HCT116 (cell line): ENCODE measurements at regions not wholly inside any gene's neighbourhood (a gene's known extent, or its start where the extent isn't known, plus 50 kb on each side); places are given as distances from the start of the nearest gene placed in this dataset.

Experiments used
- ATAC-seq: fragments of 200-7000 bp; cut with Tn5 transposase; 2 replicates; pipeline ENCODE4 v1.9.1; 2020; ENCODE audit warnings: mild to moderate bottlenecking, moderate library complexity
- BruUV-seq: library from RNA; stranded (reverse); fragments of 400-500 nt; replicated peaks from 2 replicates; lab custom pipeline; 2021; lab: Mats Ljungman, UMichigan
- CTCF ChIA-PET: fragments of 300-600 bp; sonication (Branson Sonifier 250); formaldehyde crosslinking; loops from one replicate; lab custom pipeline; 2021; ENCODE audit warnings: antibody characterized with exemption; lab: Charles Lee
- POLR2A ChIA-PET: fragments of 300-600, 350-600 bp; sonication (Branson Sonifier 250); formaldehyde crosslinking; loops from one replicate; lab custom pipeline; 2021; ENCODE audit warnings: antibody characterized with exemption; lab: Charles Lee
- RAD21 ChIA-PET, 2 experiments: fragments of 300-600 bp; sonication (Branson Sonifier 250); formaldehyde crosslinking; loops; one replicate each; lab custom pipeline; 2023; ENCODE audit warnings: low total read pairs in 2 of 2; ENCODE audit not compliant: uncharacterized antibody in 2 of 2, unreplicated experiment in 2 of 2, low non-redundant PET in 1 of 2; lab: Charles Lee
- DNase-seq: peaks from one replicate; pipeline ENCODE4 v3.0.0-alpha.2; 2010; ENCODE audit warnings: low read depth, low spot score
- H2AFZ ChIP-seq: fragments of 200-600 bp; shearing (Covaris generic), sonication (generic); 2 replicates; pipeline ENCODE4 v1.6.1; 2017; ENCODE audit warnings: low read depth, mixed run types, mixed read lengths, antibody characterized with exemption, low read length; ENCODE audit not compliant: poor library complexity, severe bottlenecking
- H3K27ac ChIP-seq: 2 replicates; pipeline ENCODE4 v1.5.1; 2012; ENCODE audit warnings: low read depth, low read length
- H3K27me3 ChIP-seq: fragments of 200-600 bp; sonication (generic); 2 replicates; pipeline ENCODE4 v1.6.1; 2016; ENCODE audit warnings: mixed run types, low read length, mixed read lengths; ENCODE audit not compliant: insufficient read depth
- H3K36me3 ChIP-seq, 2 experiments: fragments of 200-500 bp in 1 of 2; fragments of 200-600 bp in 1 of 2; sonication (Bioruptor generic) in 1 of 2; sonication (generic) in 1 of 2; 2 replicates each; pipeline versions ENCODE4 v1.5.1 to v1.6.1; 2014 to 2016; ENCODE audit warnings: low read length in 2 of 2, inconsistent platforms in 1 of 2, mixed read lengths in 1 of 2, mixed run types in 1 of 2; ENCODE audit not compliant: insufficient read depth in 2 of 2, control insufficient read depth in 1 of 2
- H3K4me1 ChIP-seq, 2 experiments: fragments of 200-600 bp in 1 of 2; sonication (generic) in 1 of 2; 2 replicates each; pipeline versions ENCODE4 v1.5.1 to v1.6.1; 2012 to 2017; ENCODE audit warnings: low read length in 2 of 2, inconsistent platforms in 1 of 2, mild to moderate bottlenecking in 1 of 2, mixed read lengths in 1 of 2, mixed run types in 1 of 2, moderate library complexity in 1 of 2; ENCODE audit not compliant: insufficient read depth in 2 of 2, control insufficient read depth in 1 of 2
- H3K4me2 ChIP-seq: fragments of 200-600 bp; sonication (generic); 2 replicates; pipeline ENCODE4 v1.6.1; 2017; ENCODE audit warnings: mixed run types, low read length, mixed read lengths
- H3K4me3 ChIP-seq, 2 experiments: fragments of 200-600 bp in 1 of 2; sonication (generic) in 1 of 2; replicated peaks in 1 of 2; 2 replicates each; pipeline ENCODE4 v1.5.1; 2011 to 2016; ENCODE audit warnings: low read length in 2 of 2, control low read depth in 1 of 2, low read depth in 1 of 2, mild to moderate bottlenecking in 1 of 2, mixed read lengths in 1 of 2, mixed run types in 1 of 2
- H3K79me2 ChIP-seq: fragments of 200-600 bp; sonication (generic); 2 replicates; pipeline ENCODE4 v1.6.1; 2017; ENCODE audit warnings: mild to moderate bottlenecking, mixed run types, low read length, moderate library complexity, mixed read lengths; ENCODE audit not compliant: insufficient read depth
- H3K9ac ChIP-seq: fragments of 200-600 bp; sonication (generic); 2 replicates; pipeline ENCODE4 v1.6.1; 2016; ENCODE audit warnings: low read length, mixed read lengths
- H3K9me2 ChIP-seq: fragments of 200-600 bp; sonication (generic), shearing (Covaris generic); 2 replicates; pipeline ENCODE4 v1.6.1; 2017; ENCODE audit warnings: mixed run types, mild to moderate bottlenecking, moderate library complexity; ENCODE audit not compliant: insufficient read depth
- H3K9me3 ChIP-seq, 2 experiments: fragments of 200-500 bp in 1 of 2; fragments of 200-600 bp in 1 of 2; sonication (Bioruptor generic) in 1 of 2; sonication (generic) in 1 of 2; 2 replicates each; pipeline ENCODE4 v1.6.1; 2014 to 2017; ENCODE audit warnings: low read length in 2 of 2, mixed read lengths in 2 of 2, inconsistent platforms in 1 of 2, low read depth in 1 of 2, mild to moderate bottlenecking in 1 of 2, mixed run types in 1 of 2, moderate library complexity in 1 of 2; ENCODE audit not compliant: control insufficient read depth in 1 of 2, insufficient read depth in 1 of 2
- H4K20me1 ChIP-seq: fragments of 200-600 bp; sonication (generic), shearing (Covaris generic); 2 replicates; pipeline ENCODE4 v1.6.1; 2017; ENCODE audit warnings: mixed run types, mild to moderate bottlenecking, moderate library complexity; ENCODE audit not compliant: insufficient read depth
- CBX3 ChIP-seq: IDR thresholded peaks from 2 replicates; pipeline ENCODE4 v1.6.1; 2012; ENCODE audit warnings: low read depth
- CEBPB ChIP-seq: IDR thresholded peaks from 2 replicates; pipeline ENCODE4 v1.6.1; 2012; ENCODE audit warnings: low read depth
- EGR1 ChIP-seq: IDR thresholded peaks from 2 replicates; pipeline ENCODE4 v1.6.1; 2012; ENCODE audit warnings: low read depth
- EZH2 ChIP-seq: fragments of 200-600 bp; sonication (generic); IDR thresholded peaks from 2 replicates; pipeline ENCODE4 v1.6.1; 2017; ENCODE audit warnings: antibody characterized with exemption, mixed run types
- EZH2phosphoT487 ChIP-seq: fragments of 200-600 bp; IDR thresholded peaks from 2 replicates; pipeline ENCODE4 v1.6.1; 2018; ENCODE audit warnings: antibody characterized with exemption, borderline replicate concordance
- FOSL1 ChIP-seq: IDR thresholded peaks from 2 replicates; pipeline ENCODE4 v1.6.1; 2012; ENCODE audit warnings: low read depth
- JUND ChIP-seq: IDR thresholded peaks from 2 replicates; pipeline ENCODE4 v1.6.1; 2012
- MAX ChIP-seq: IDR thresholded peaks from 2 replicates; pipeline ENCODE4 v1.6.1; 2012
- POLR2A ChIP-seq: IDR thresholded peaks from 2 replicates; pipeline ENCODE4 v1.7.0; 2011; ENCODE audit warnings: borderline replicate concordance; ENCODE audit not compliant: insufficient read depth, insufficient read length; ENCODE audit errors: extremely low read depth
- POLR2AphosphoS5 ChIP-seq: IDR thresholded peaks from 2 replicates; pipeline ENCODE4 v1.6.1; 2011; ENCODE audit warnings: mild to moderate bottlenecking, low read depth, low read length, moderate library complexity
- SP1 ChIP-seq: IDR thresholded peaks from 2 replicates; pipeline ENCODE4 v1.6.1; 2012; ENCODE audit warnings: low read depth
- SRF ChIP-seq: IDR thresholded peaks from 2 replicates; pipeline ENCODE4 v1.6.1; 2012; ENCODE audit warnings: low read depth
- TCF7L2 ChIP-seq: IDR thresholded peaks from 2 replicates; pipeline ENCODE4 v1.7.0; 2011; ENCODE audit warnings: borderline replicate concordance, inconsistent platforms; ENCODE audit not compliant: insufficient read depth, insufficient read length; ENCODE audit errors: extremely low read depth
- YY1 ChIP-seq: IDR thresholded peaks from 2 replicates; pipeline ENCODE4 v1.6.1; 2011; ENCODE audit warnings: low read length, low read depth, moderate library complexity, mild to moderate bottlenecking; ENCODE audit not compliant: insufficient replicate concordance; ENCODE audit errors: extremely low read depth
- ZNF274 ChIP-seq: fragments of 200-500 bp; sonication (Bioruptor generic); IDR thresholded peaks from 2 replicates; pipeline ENCODE4 v1.6.1; 2014; ENCODE audit warnings: mild to moderate bottlenecking, low read depth, low read length, inconsistent platforms
- intact Hi-C: fragments of 100-400 bp; cut with micrococcal nuclease; formaldehyde crosslinking; loops from 2 replicates; pipeline ENCODE4 v1.10.0; 2022
- TF ChIP-seq, protein P1 (sequence below): IDR thresholded peaks from 2 replicates; pipeline ENCODE4 v1.6.1; 2011; ENCODE audit warnings: mild to moderate bottlenecking, low read length, moderate library complexity; ENCODE audit not compliant: insufficient replicate concordance; ENCODE audit errors: extremely low read depth
- TF ChIP-seq, protein P2 (sequence below), 3 experiments: fragments of 200-600 bp in 1 of 3; sonication (generic) in 1 of 3; IDR thresholded peaks in 2 of 3; conservative IDR thresholded peaks in 1 of 3; 2 replicates each; pipeline ENCODE4 v1.5.1; 2012 to 2017; ENCODE audit warnings: low read depth in 2 of 3, low read length in 2 of 3, antibody characterized with exemption in 1 of 3, borderline replicate concordance in 1 of 3, control low read depth in 1 of 3, mild to moderate bottlenecking in 1 of 3, mixed read lengths in 1 of 3, mixed run types in 1 of 3, moderate library complexity in 1 of 3; ENCODE audit not compliant: insufficient read depth in 1 of 3
- TF ChIP-seq, protein P3 (sequence below): IDR thresholded peaks from 2 replicates; pipeline ENCODE4 v1.6.1; 2012; ENCODE audit warnings: low read depth

DNA sequence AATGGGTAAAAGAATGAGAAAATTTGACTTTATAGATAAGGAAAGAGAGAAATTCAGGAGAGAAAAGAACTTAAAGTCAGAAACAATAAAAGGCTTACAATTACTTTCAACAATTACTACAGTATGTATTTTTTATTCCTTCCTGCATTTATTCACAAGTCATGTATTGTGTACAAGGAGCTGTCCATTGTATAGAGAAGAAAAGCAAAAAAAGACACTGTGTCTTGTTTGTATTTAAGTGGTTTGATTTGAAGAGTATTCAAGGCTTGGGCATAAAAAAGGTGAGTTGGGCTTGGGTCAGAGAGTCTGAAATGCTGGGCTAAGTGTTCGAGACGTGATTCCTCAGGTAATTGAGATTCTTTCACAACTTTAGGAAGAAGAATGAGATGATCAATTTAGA is 394.2 kb upstream of the ROBO2 start:
- CTCF ChIA-PET, result no interaction called here
- no peak overlapping the region for H3K4me2 ChIP-seq
- POLR2A ChIA-PET, result no interaction called here
- H3K9me3 ChIP-seq, result peaks cover 10 to 14% of the 10 kb centered on the region in 2 experiments; a peak in 2 of 4 replicates
- H3K27ac ChIP-seq, result no peak overlapping the region
- no peak overlapping the region for H3K4me3 ChIP-seq
- RAD21 ChIA-PET, result no interaction called here
- BruUV-seq, result no TSS peak
- H2AFZ ChIP-seq, result no peak overlapping the region
- H3K27me3 ChIP-seq, result no peaks in the 10 kb centered on the region
- H3K9ac ChIP-seq, result no peak overlapping the region
- no peaks in the 10 kb centered on the region for H3K36me3 ChIP-seq
- no peaks in the 10 kb centered on the region for H3K9me2 ChIP-seq
- no peaks in the 10 kb centered on the region for H3K79me2 ChIP-seq
- no peaks in the 10 kb centered on the region for H4K20me1 ChIP-seq
- no peak for DNase-seq
- intact Hi-C loops, result no loop called here
- no peaks in the 10 kb centered on the region for H3K4me1 ChIP-seq
- no peak for ATAC-seq
- TF ChIP-seq, protein P1, sequence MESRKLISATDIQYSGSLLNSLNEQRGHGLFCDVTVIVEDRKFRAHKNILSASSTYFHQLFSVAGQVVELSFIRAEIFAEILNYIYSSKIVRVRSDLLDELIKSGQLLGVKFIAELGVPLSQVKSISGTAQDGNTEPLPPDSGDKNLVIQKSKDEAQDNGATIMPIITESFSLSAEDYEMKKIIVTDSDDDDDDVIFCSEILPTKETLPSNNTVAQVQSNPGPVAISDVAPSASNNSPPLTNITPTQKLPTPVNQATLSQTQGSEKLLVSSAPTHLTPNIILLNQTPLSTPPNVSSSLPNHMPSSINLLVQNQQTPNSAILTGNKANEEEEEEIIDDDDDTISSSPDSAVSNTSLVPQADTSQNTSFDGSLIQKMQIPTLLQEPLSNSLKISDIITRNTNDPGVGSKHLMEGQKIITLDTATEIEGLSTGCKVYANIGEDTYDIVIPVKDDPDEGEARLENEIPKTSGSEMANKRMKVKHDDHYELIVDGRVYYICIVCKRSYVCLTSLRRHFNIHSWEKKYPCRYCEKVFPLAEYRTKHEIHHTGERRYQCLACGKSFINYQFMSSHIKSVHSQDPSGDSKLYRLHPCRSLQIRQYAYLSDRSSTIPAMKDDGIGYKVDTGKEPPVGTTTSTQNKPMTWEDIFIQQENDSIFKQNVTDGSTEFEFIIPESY, result no peak
- no peak for TF ChIP-seq ZNF274
- no peak for TF ChIP-seq FOSL1
- TF ChIP-seq SP1, result no peak
- no peak for TF ChIP-seq TCF7L2
- TF ChIP-seq EZH2phosphoT487, result no peak
- no peak for TF ChIP-seq POLR2AphosphoS5
- TF ChIP-seq, protein P2, sequence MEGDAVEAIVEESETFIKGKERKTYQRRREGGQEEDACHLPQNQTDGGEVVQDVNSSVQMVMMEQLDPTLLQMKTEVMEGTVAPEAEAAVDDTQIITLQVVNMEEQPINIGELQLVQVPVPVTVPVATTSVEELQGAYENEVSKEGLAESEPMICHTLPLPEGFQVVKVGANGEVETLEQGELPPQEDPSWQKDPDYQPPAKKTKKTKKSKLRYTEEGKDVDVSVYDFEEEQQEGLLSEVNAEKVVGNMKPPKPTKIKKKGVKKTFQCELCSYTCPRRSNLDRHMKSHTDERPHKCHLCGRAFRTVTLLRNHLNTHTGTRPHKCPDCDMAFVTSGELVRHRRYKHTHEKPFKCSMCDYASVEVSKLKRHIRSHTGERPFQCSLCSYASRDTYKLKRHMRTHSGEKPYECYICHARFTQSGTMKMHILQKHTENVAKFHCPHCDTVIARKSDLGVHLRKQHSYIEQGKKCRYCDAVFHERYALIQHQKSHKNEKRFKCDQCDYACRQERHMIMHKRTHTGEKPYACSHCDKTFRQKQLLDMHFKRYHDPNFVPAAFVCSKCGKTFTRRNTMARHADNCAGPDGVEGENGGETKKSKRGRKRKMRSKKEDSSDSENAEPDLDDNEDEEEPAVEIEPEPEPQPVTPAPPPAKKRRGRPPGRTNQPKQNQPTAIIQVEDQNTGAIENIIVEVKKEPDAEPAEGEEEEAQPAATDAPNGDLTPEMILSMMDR (IDR thresholded peaks at IDR 0.05 in 2 of 3, conservative IDR thresholded peaks at IDR 0.05 in 1 of 3; ENCODE audit: borderline replicate concordance in 1 of 3, insufficient read depth in 1 of 3, low read depth in 2 of 3, low read length in 2 of 3), result no peak
- no peak for TF ChIP-seq EGR1
- TF ChIP-seq MAX, result no peak
- no peak for TF ChIP-seq CBX3
- no peak for TF ChIP-seq CEBPB
- TF ChIP-seq SRF, result no peak
- no peak for TF ChIP-seq JUND
- TF ChIP-seq POLR2A, result no peak
- no peak for TF ChIP-seq EZH2
- TF ChIP-seq YY1, result no peak
- TF ChIP-seq, protein P3, sequence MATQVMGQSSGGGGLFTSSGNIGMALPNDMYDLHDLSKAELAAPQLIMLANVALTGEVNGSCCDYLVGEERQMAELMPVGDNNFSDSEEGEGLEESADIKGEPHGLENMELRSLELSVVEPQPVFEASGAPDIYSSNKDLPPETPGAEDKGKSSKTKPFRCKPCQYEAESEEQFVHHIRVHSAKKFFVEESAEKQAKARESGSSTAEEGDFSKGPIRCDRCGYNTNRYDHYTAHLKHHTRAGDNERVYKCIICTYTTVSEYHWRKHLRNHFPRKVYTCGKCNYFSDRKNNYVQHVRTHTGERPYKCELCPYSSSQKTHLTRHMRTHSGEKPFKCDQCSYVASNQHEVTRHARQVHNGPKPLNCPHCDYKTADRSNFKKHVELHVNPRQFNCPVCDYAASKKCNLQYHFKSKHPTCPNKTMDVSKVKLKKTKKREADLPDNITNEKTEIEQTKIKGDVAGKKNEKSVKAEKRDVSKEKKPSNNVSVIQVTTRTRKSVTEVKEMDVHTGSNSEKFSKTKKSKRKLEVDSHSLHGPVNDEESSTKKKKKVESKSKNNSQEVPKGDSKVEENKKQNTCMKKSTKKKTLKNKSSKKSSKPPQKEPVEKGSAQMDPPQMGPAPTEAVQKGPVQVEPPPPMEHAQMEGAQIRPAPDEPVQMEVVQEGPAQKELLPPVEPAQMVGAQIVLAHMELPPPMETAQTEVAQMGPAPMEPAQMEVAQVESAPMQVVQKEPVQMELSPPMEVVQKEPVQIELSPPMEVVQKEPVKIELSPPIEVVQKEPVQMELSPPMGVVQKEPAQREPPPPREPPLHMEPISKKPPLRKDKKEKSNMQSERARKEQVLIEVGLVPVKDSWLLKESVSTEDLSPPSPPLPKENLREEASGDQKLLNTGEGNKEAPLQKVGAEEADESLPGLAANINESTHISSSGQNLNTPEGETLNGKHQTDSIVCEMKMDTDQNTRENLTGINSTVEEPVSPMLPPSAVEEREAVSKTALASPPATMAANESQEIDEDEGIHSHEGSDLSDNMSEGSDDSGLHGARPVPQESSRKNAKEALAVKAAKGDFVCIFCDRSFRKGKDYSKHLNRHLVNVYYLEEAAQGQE, result no peak
- TF ChIP-seq, all 23 proteins: peak for 0
